HepG2 (cell line): ENCODE measurements at regions not wholly inside any gene's neighbourhood (a gene's known extent, or its start where the extent isn't known, plus 50 kb on each side); places are given as distances from the start of the nearest gene placed in this dataset.

Source experiments
- ATAC-seq: fragments of 200-7000 bp; cut with Tn5 transposase; 3 replicates; pipeline ENCODE4 v1.9.1; 2020; ENCODE audit warnings: mild to moderate bottlenecking, moderate library complexity
- BruUV-seq: library from RNA; stranded (reverse); fragments of 400-500 nt; replicated peaks from 2 replicates; lab custom pipeline; 2021; lab: Mats Ljungman, UMichigan
- CTCF ChIA-PET: fragments of 300-600 bp; formaldehyde crosslinking; extraction: SDS; loops from one replicate; lab custom pipeline; 2021; ENCODE audit warnings: low total read pairs, inconsistent platforms, low intra/inter-chr PET ratio; lab: Yijun Ruan, JAX
- POLR2A ChIA-PET: fragments of 350-600 bp; sonication (Branson Sonifier 250); formaldehyde crosslinking; loops from one replicate; lab custom pipeline; 2020; ENCODE audit warnings: antibody characterized with exemption, inconsistent platforms; lab: Yijun Ruan, JAX
- DNase-seq: peaks from one replicate; pipeline ENCODE4 v3.0.0-alpha.2; 2015; ENCODE audit warnings: low spot score
- FAIRE-seq: peaks from 3 replicates; lab custom pipeline; 2011; peaks lifted over from hg19 to GRCh38; lab: Jason Lieb, UNC
- H2AFZ ChIP-seq: one replicate; pipeline ENCODE4 v1.6.1; 2011; ENCODE audit warnings: low read length, inconsistent platforms
- H3K27ac ChIP-seq: fragments of 300-600 bp; 3 replicates; pipeline ENCODE4 v1.8.0; 2011; ENCODE audit warnings: mixed run types, mild to moderate bottlenecking, mixed read lengths, low read length, inconsistent platforms; ENCODE audit not compliant: insufficient read depth; ENCODE audit errors: extremely low read length
- H3K27me3 ChIP-seq, 2 experiments: fragments of 200-600 bp in 1 of 2; 2 replicates in 1 of 2; 3 replicates in 1 of 2; pipeline versions ENCODE4 v1.6.0 to v1.8.0; 2011; ENCODE audit warnings: low read length in 2 of 2, mild to moderate bottlenecking in 2 of 2, moderate library complexity in 2 of 2, inconsistent platforms in 1 of 2; ENCODE audit not compliant: insufficient read depth in 2 of 2, control insufficient read depth in 1 of 2
- H3K36me3 ChIP-seq, 2 experiments: fragments of 200-600 bp in 1 of 2; replicated peaks in 1 of 2; 2 replicates in 1 of 2; 3 replicates in 1 of 2; pipeline versions ENCODE4 v1.5.1 to v1.8.0; 2011; ENCODE audit warnings: low read length in 2 of 2, inconsistent platforms in 1 of 2; ENCODE audit not compliant: insufficient read depth in 2 of 2, control insufficient read depth in 1 of 2
- H3K4me1 ChIP-seq: 2 replicates; pipeline ENCODE4 v1.5.1; 2012; ENCODE audit warnings: low read length, inconsistent platforms; ENCODE audit not compliant: insufficient read depth
- H3K4me2 ChIP-seq: 2 replicates; pipeline ENCODE4 v1.6.0; 2011; ENCODE audit warnings: low read depth, low read length, inconsistent platforms
- H3K4me3 ChIP-seq, 3 experiments: fragments of 200-600 bp in 1 of 3; sonication (generic), shearing (Covaris generic) in 1 of 3; replicated peaks in 1 of 3; 2 replicates each; pipeline ENCODE4 v1.5.1; 2011 to 2016; ENCODE audit warnings: low read length in 3 of 3, inconsistent platforms in 2 of 3, low read depth in 2 of 3, mild to moderate bottlenecking in 2 of 3, control low read depth in 1 of 3, mixed read lengths in 1 of 3; ENCODE audit not compliant: insufficient read depth in 1 of 3
- H3K79me2 ChIP-seq: one replicate; pipeline ENCODE4 v1.6.1; 2011; ENCODE audit warnings: low read length, inconsistent platforms; ENCODE audit not compliant: insufficient read depth
- H3K9ac ChIP-seq: 2 replicates; pipeline ENCODE4 v1.6.0; 2011; ENCODE audit warnings: mild to moderate bottlenecking, low read depth, low read length, inconsistent platforms; ENCODE audit not compliant: insufficient read depth
- H3K9me3 ChIP-seq: 2 replicates; pipeline ENCODE4 v1.5.1; 2012; ENCODE audit warnings: mild to moderate bottlenecking, low read length
- H4K20me1 ChIP-seq: 2 replicates; pipeline ENCODE4 v1.6.0; 2011; ENCODE audit warnings: inconsistent platforms, mild to moderate bottlenecking, low read length, moderate library complexity; ENCODE audit not compliant: insufficient read depth
- CREB1 ChIP-seq, 2 experiments: fragments of 450-650 bp in 1 of 2; IDR thresholded peaks; 2 replicates each; pipeline ENCODE4 v1.6.1; 2016 to 2017; ENCODE audit warnings: control low read depth in 1 of 2, mild to moderate bottlenecking in 1 of 2, missing compliant biosample characterization in 1 of 2, missing genetic modification characterization in 1 of 2
- MATR3 ChIP-seq: sonication (generic); formaldehyde crosslinking; IDR thresholded peaks from 2 replicates; pipeline ENCODE4 v1.4.0; 2020; ENCODE audit warnings: missing genetic modification reagents
- ZNF331 ChIP-seq: sonication (generic); formaldehyde crosslinking; IDR thresholded peaks from 2 replicates; pipeline ENCODE4 v1.4.0; 2020; ENCODE audit warnings: missing genetic modification reagents
- ZNF354B ChIP-seq: sonication (generic); formaldehyde crosslinking; IDR thresholded peaks from 2 replicates; pipeline ENCODE4 v1.8.0; 2022; ENCODE audit warnings: mild to moderate bottlenecking, missing genetic modification reagents
- ZNF670 ChIP-seq: sonication (generic); formaldehyde crosslinking; IDR thresholded peaks from 2 replicates; pipeline ENCODE4 v1.8.0; 2022; ENCODE audit warnings: mild to moderate bottlenecking, missing genetic modification reagents, borderline replicate concordance
- ZNF891 ChIP-seq: sonication (generic); formaldehyde crosslinking; IDR thresholded peaks from 2 replicates; pipeline ENCODE4 v1.5.0; 2020; ENCODE audit warnings: mild to moderate bottlenecking, missing genetic modification reagents
- WGBS: methylation state at CpG from one replicate; pipeline ENCODE4 v1.1.6; 2017; ENCODE audit warnings: low lambda C conversion rate; 5-methylcytosine and 5-hydroxymethylcytosine counted together
- in situ Hi-C: cut with HindIII; loops from 2 replicates; pipeline ENCODE4 v1.10.0; 2017; ENCODE audit warnings: low pct_unique_long_range_greater_than_20kb; ENCODE audit not compliant: extremely low pct_ligation_motif_present
- intact Hi-C: fragments of 100-400 bp; cut with micrococcal nuclease; formaldehyde crosslinking; loops from one replicate; pipeline ENCODE4 v1.10.0; 2022; ENCODE audit not compliant: unreplicated experiment
- TF ChIP-seq, protein P1 (sequence below): IDR thresholded peaks from 2 replicates; pipeline ENCODE4 v1.6.1; 2012; ENCODE audit warnings: low read length, improper control_type of control experiment

DNA sequence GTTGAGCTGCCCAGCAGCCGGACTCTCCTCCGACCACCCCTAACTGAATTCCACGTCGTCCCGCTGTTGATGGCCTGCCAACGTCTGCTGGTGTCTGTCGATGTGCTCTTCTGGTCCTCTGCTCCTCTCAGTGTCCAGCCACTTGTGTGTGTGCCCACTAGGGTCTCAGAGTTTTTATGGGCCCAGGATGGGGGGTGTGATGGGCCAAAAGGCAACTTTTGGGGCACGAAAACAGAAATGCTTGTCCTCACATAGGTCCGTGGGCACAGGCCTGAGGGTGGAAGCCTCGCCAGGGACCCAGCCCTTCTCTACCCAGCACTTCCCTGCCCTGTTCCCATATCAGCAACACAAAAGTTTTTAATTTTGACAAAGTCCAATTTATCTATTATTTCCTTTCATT is 85.7 kb upstream of the RUFY1 start:
- FAIRE-seq (no peak), ATAC-seq (no peak), DNase-seq (no peak)
- 40% methylated on average over 5 of the region's 10 CpGs for WGBS
- H2AFZ ChIP-seq: no peak overlapping the region
- H3K79me2 ChIP-seq: no peaks in the 10 kb centered on the region
- H4K20me1 ChIP-seq: no peaks in the 10 kb centered on the region
- no peak overlapping the region for H3K9ac ChIP-seq
- ChIA-PET POLR2A (no interaction called here), CTCF (no interaction called here)
- BruUV-seq: no TSS peak
- no peaks in the 10 kb centered on the region for H3K9me3 ChIP-seq
- intact Hi-C loops (no loop called here), in situ Hi-C loops (no loop called here)
- H3K27ac ChIP-seq: no peak overlapping the region
- H3K27me3 ChIP-seq: peaks cover 3 to 22% of the 10 kb centered on the region in 2 experiments; a peak in 4 of 5 replicates
- no peak overlapping the region for H3K4me3 ChIP-seq
- H3K4me1 ChIP-seq: no peaks in the 10 kb centered on the region
- H3K4me2 ChIP-seq: no peak overlapping the region
- TF ChIP-seq, protein P1, sequence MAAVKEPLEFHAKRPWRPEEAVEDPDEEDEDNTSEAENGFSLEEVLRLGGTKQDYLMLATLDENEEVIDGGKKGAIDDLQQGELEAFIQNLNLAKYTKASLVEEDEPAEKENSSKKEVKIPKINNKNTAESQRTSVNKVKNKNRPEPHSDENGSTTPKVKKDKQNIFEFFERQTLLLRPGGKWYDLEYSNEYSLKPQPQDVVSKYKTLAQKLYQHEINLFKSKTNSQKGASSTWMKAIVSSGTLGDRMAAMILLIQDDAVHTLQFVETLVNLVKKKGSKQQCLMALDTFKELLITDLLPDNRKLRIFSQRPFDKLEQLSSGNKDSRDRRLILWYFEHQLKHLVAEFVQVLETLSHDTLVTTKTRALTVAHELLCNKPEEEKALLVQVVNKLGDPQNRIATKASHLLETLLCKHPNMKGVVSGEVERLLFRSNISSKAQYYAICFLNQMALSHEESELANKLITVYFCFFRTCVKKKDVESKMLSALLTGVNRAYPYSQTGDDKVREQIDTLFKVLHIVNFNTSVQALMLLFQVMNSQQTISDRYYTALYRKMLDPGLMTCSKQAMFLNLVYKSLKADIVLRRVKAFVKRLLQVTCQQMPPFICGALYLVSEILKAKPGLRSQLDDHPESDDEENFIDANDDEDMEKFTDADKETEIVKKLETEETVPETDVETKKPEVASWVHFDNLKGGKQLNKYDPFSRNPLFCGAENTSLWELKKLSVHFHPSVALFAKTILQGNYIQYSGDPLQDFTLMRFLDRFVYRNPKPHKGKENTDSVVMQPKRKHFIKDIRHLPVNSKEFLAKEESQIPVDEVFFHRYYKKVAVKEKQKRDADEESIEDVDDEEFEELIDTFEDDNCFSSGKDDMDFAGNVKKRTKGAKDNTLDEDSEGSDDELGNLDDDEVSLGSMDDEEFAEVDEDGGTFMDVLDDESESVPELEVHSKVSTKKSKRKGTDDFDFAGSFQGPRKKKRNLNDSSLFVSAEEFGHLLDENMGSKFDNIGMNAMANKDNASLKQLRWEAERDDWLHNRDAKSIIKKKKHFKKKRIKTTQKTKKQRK: no peak
- no peak for TF ChIP-seq ZNF891
- TF ChIP-seq ZNF331 (CRISPR knock-in tag): no peak
- TF ChIP-seq ZNF670 (CRISPR knock-in tag): no peak
- no peak for TF ChIP-seq MATR3 (CRISPR knock-in tag)
- no peaks in the 10 kb centered on the region for H3K36me3 ChIP-seq

DNA sequence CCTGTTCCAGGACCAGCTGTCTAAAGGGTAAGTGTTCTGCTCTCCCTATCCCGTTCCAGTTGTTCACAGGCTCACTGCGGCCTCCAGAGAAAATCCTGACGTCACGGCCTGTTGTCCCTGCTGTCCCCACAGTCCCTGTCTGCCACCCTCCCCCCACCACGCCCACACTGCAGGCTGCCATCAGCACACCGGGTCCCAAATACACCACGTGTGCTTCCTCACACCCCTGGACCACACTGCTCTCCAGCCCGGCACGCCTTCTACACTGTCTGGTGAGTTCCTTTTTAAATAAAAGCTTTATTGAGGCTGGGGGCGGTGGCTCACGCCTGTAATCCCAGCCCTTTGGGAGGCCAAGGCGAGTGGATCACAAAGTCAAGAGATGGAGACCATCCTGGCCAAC is 88.3 kb upstream of the RUFY1 start:
- DNase-seq (no peak), FAIRE-seq (no peak), ATAC-seq (no peak)
- Histone ChIP-seq H3K9me3 (no peaks in the 10 kb centered on the region), H3K4me1 (no peaks in the 10 kb centered on the region), H3K4me3 (no peak overlapping the region), H3K79me2 (no peaks in the 10 kb centered on the region), H3K4me2 (no peak overlapping the region), H3K27ac (no peak overlapping the region), H3K9ac (no peak overlapping the region), H4K20me1 (no peaks in the 10 kb centered on the region), H2AFZ (no peak overlapping the region), H3K27me3 (peaks cover 3 to 33% of the 10 kb centered on the region in 2 experiments; a peak in 4 of 5 replicates), H3K36me3 (no peaks in the 10 kb centered on the region)
- no TSS peak for BruUV-seq
- TF ChIP-seq CREB1 (IDR thresholded peaks at IDR 0.05) (peak; percentile 84), CREB1 (CRISPR knock-in tag; IDR thresholded peaks at IDR 0.05) (no peak), ZNF354B (CRISPR knock-in tag) (no peak)
- POLR2A ChIA-PET: no interaction called here
- CTCF ChIA-PET: no interaction called here
- intact Hi-C loops (no loop called here), in situ Hi-C loops (no loop called here)
- 54% methylated on average over 11 of the region's 12 CpGs for WGBS
